SU-DHL-6 (cell line): ENCODE measurements at regions not wholly inside any gene's neighbourhood (a gene's known extent, or its start where the extent isn't known, plus 50 kb on each side); places are given as distances from the start of the nearest gene placed in this dataset.
"Not testable (repeated sequence)": the region's sequence is repeated elsewhere in the genome, so short reads cannot be mapped to it uniquely, and the experiment has no call there.

Source experiments
- H2AFZ ChIP-seq: fragments of 200-600 bp; sonication (generic); 2 replicates; pipeline ENCODE4 v1.6.1; 2014; ENCODE audit warnings: low read depth, mild to moderate bottlenecking, moderate library complexity, mixed read lengths, antibody characterized with exemption, low read length; ENCODE audit not compliant: severe bottlenecking
- H3F3A ChIP-seq: fragments of 200-600 bp; shearing (Covaris generic); 2 replicates; pipeline ENCODE4 v1.6.0; 2016; ENCODE audit warnings: antibody characterized with exemption, mild to moderate bottlenecking; ENCODE audit not compliant: insufficient read depth
- H3K27ac ChIP-seq: fragments of 200-600 bp; sonication (generic); 2 replicates; pipeline ENCODE4 v1.5.1; 2016; ENCODE audit warnings: low read depth, mild to moderate bottlenecking, low read length, moderate library complexity, mixed read lengths
- H3K27me3 ChIP-seq: fragments of 200-600 bp; sonication (generic), shearing (Covaris generic); 2 replicates; pipeline ENCODE4 v1.6.0; 2014; ENCODE audit warnings: mild to moderate bottlenecking, low read length
- H3K36me3 ChIP-seq: fragments of 200-600 bp; sonication (generic); 2 replicates; pipeline ENCODE4 v1.6.1; 2014; ENCODE audit warnings: mild to moderate bottlenecking, low read length, mixed read lengths
- H3K4me2 ChIP-seq: fragments of 300-600, 200-600 bp; shearing (Covaris generic), sonication (generic); 2 replicates; pipeline ENCODE4 v1.6.0; 2014; ENCODE audit warnings: low read length, low read depth, mild to moderate bottlenecking; ENCODE audit not compliant: poor library complexity, severe bottlenecking
- H3K4me3 ChIP-seq: fragments of 200-600 bp; sonication (generic); 2 replicates; pipeline ENCODE4 v1.5.1; 2014; ENCODE audit warnings: antibody characterized with exemption, low read length, mild to moderate bottlenecking, mixed read lengths; ENCODE audit not compliant: insufficient read depth, poor library complexity, severe bottlenecking
- H3K79me2 ChIP-seq: fragments of 200-600 bp; sonication (generic); 2 replicates; pipeline ENCODE4 v1.6.1; 2014; ENCODE audit warnings: mild to moderate bottlenecking, low read length, moderate library complexity; ENCODE audit not compliant: insufficient read depth
- H3K9ac ChIP-seq: fragments of 200-600 bp; sonication (generic); 2 replicates; pipeline ENCODE4 v1.7.0; 2014; ENCODE audit warnings: mild to moderate bottlenecking, low read length
- H3K9me2 ChIP-seq: fragments of 200-600 bp; sonication (generic); replicated peaks from 2 replicates; pipeline ENCODE4 v1.6.1; 2014; ENCODE audit warnings: low read length; ENCODE audit not compliant: insufficient read depth
- H3K9me3 ChIP-seq: fragments of 200-600 bp; sonication (generic); 2 replicates; pipeline ENCODE4 v1.6.1; 2014; ENCODE audit warnings: low read length, mixed read lengths; ENCODE audit not compliant: insufficient read depth
- H4K20me1 ChIP-seq: fragments of 200-600 bp; sonication (generic); 2 replicates; pipeline ENCODE4 v1.6.1; 2014; ENCODE audit warnings: low read depth, mild to moderate bottlenecking, antibody characterized with exemption, low read length, moderate library complexity, mixed read lengths
- EZH2phosphoT487 ChIP-seq: fragments of 200-600 bp; sonication (generic), shearing (Covaris generic); conservative IDR thresholded peaks from 2 replicates; pipeline ENCODE4 v1.6.1; 2018; ENCODE audit warnings: mild to moderate bottlenecking, antibody characterized with exemption, low read length, moderate library complexity, mixed read lengths
- TF ChIP-seq, protein P1 (sequence below): fragments of 200-600 bp; sonication (generic); IDR thresholded peaks from one replicate; pipeline ENCODE4 v1.5.1; 2017; ENCODE audit warnings: antibody characterized with exemption, mild to moderate bottlenecking, low read length, moderate library complexity; ENCODE audit not compliant: insufficient read depth, poor library complexity, severe bottlenecking

- H4K20me1 ChIP-seq: no peaks in the 10 kb centered on the region
- H3K4me3 ChIP-seq: no peak overlapping the region
- H3K27me3 ChIP-seq: no peaks in the 10 kb centered on the region
- 0 out of 2 replicates have a peak, but pooled peaks cover 3% of the 10 kb centered on the region for H3K79me2 ChIP-seq
- H3K4me2 ChIP-seq: no peak overlapping the region
- TF ChIP-seq EZH2phosphoT487: no peak
- TF ChIP-seq, protein P1, sequence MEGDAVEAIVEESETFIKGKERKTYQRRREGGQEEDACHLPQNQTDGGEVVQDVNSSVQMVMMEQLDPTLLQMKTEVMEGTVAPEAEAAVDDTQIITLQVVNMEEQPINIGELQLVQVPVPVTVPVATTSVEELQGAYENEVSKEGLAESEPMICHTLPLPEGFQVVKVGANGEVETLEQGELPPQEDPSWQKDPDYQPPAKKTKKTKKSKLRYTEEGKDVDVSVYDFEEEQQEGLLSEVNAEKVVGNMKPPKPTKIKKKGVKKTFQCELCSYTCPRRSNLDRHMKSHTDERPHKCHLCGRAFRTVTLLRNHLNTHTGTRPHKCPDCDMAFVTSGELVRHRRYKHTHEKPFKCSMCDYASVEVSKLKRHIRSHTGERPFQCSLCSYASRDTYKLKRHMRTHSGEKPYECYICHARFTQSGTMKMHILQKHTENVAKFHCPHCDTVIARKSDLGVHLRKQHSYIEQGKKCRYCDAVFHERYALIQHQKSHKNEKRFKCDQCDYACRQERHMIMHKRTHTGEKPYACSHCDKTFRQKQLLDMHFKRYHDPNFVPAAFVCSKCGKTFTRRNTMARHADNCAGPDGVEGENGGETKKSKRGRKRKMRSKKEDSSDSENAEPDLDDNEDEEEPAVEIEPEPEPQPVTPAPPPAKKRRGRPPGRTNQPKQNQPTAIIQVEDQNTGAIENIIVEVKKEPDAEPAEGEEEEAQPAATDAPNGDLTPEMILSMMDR: no peak
- no peak overlapping the region for H3K27ac ChIP-seq
- no peak overlapping the region for H2AFZ ChIP-seq
- H3K9me3 ChIP-seq: no peaks in the 10 kb centered on the region
- H3K9me2 ChIP-seq: no peaks in the 10 kb centered on the region
- H3K36me3 ChIP-seq: no peaks in the 10 kb centered on the region
- H3F3A ChIP-seq: no peaks in the 10 kb centered on the region
- no peak overlapping the region for H3K9ac ChIP-seq
Observed at GRCh38 chr3:153495422-153495821, 333.4 kb downstream of the RAP2B start.

- no peak overlapping the region for H3K27ac ChIP-seq
- no peaks in the 10 kb centered on the region for H4K20me1 ChIP-seq
- no peaks in the 10 kb centered on the region for H3F3A ChIP-seq
- no peak overlapping the region for H2AFZ ChIP-seq
- 0 out of 2 replicates have a peak, but pooled peaks cover 2% of the 10 kb centered on the region for H3K79me2 ChIP-seq
- H3K36me3 ChIP-seq: no peaks in the 10 kb centered on the region
- no peak overlapping the region for H3K9ac ChIP-seq
- no peak overlapping the region for H3K4me2 ChIP-seq
- TF ChIP-seq, protein P1: no peak
- no peak for TF ChIP-seq EZH2phosphoT487
- no peaks in the 10 kb centered on the region for H3K27me3 ChIP-seq
- H3K9me2 ChIP-seq: no peaks in the 10 kb centered on the region
- no peaks in the 10 kb centered on the region for H3K9me3 ChIP-seq
- H3K4me3 ChIP-seq: no peak overlapping the region
Observed at GRCh38 chr3:153502682-153503081, 340.7 kb downstream of the RAP2B start.

- no peak overlapping the region for H3K9ac ChIP-seq
Observed at GRCh38 chr3:153503873-153504272, 341.8 kb downstream of the RAP2B start.

DNA sequence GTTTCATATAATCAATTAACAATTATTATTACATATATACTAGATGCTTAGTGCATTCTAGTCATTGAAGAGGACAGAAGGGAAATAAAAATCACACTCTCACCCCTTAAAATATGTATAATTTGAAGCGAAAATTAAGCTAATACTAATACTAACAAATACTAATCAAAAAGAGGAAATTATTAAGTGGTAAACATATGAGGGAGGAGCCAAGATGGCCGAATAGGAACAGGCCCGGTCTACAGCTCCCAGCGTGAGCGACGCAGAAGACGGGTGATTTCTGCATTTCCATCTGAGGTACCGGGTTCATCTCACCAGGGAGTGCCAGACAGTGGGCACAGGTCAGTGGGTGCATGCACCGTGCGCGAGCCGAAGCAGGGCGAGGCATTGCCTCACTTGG, 344.2 kb downstream of the RAP2B start:
- not testable (repeated sequence) for H3K4me3 ChIP-seq, H4K20me1 ChIP-seq, H3F3A ChIP-seq, H3K79me2 ChIP-seq, H3K9ac ChIP-seq, H3K4me2 ChIP-seq, H3K27ac ChIP-seq, H3K9me2 ChIP-seq, H3K36me3 ChIP-seq, H2AFZ ChIP-seq, H3K27me3 ChIP-seq, H3K9me3 ChIP-seq

More at GRCh38 chr3:153503873-153504272, 341.8 kb downstream of the RAP2B start:
- Histone ChIP-seq H3K4me2 (no peak overlapping the region), H3K9me3 (no peaks in the 10 kb centered on the region), H3F3A (no peaks in the 10 kb centered on the region), H3K27ac (no peak overlapping the region), H4K20me1 (no peaks in the 10 kb centered on the region), H3K27me3 (no peaks in the 10 kb centered on the region), H3K36me3 (no peaks in the 10 kb centered on the region), H2AFZ (no peak overlapping the region), H3K9me2 (no peaks in the 10 kb centered on the region), H3K4me3 (no peak overlapping the region), H3K79me2 (no peaks in the 10 kb centered on the region)
- TF ChIP-seq, protein P1: no peak
- no peak for TF ChIP-seq EZH2phosphoT487

DNA sequence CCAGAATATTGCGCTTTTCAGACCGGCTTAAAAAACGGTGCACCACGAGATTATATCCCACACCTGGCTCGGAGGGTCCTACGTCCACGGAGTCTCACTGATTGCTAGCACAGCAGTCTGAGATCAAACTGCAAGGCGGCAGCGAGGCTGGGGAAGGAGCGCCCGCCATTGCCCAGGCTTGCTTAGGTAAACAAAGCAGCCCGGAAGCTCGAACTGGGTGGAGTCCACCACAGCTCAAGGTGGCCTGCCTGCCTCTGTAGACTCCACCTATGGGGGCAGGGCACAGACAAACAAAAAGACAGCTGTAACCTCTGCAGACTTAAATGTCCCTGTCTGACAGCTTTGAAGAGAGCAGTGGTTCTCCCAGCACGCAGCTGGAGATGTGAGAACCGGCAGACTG, 344.7 kb downstream of the RAP2B start:
- not testable (repeated sequence) for H3K36me3 ChIP-seq, H3K9ac ChIP-seq, H4K20me1 ChIP-seq, H2AFZ ChIP-seq, H3K27ac ChIP-seq, H3K4me2 ChIP-seq, H3K9me3 ChIP-seq, H3K4me3 ChIP-seq, H3K79me2 ChIP-seq, H3K9me2 ChIP-seq, H3F3A ChIP-seq, H3K27me3 ChIP-seq
